Left colon (tissue), 2 donors: ENCODE measurements at regions not wholly inside any gene's neighbourhood (a gene's known extent, or its start where the extent isn't known, plus 50 kb on each side); places are given as distances from the start of the nearest gene placed in this dataset.

Experiments
- ATAC-seq: fragments of 200-7000 bp; cut with Tn5 transposase; one replicate; pipeline ENCODE4 v1.9.1; 2020; ENCODE audit warnings: mild to moderate bottlenecking, moderate library complexity
- DNase-seq, 2 donors: peaks; one replicate each; pipeline ENCODE4 v3.0.0-alpha.2; 2020
- intact Hi-C, 2 donors: fragments of 100-400 bp; cut with DNase I in 1 of 2; cut with micrococcal nuclease in 1 of 2; formaldehyde crosslinking; loops; one replicate each; pipeline versions ENCODE4 v1.11.2 to v1.14.0; 2022; cut with DNase I, micrococcal nuclease
- donor health status: DM: no; HTN: no; CAD: no.
- donor health status: DM: yes; HTN: yes; CAD: no.

DNA sequence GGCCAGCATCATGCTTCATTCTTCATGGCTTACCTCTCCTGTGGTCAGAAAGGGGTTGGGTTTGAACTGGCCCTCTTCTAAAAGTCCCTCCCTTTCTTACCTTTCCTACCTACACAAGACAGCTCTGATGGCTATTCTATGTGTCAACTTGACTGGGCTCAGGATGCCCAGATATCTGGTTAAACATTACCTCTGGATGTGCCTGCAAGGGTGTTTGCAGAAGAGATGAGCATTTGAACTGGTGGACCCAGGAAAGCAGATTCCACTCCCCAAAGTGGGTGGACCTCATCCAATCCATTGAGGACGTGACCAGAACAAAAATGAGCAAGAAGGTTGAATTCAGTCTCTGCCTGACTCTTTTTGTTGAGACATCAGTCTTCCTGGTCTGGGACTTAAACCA lies 79.0 kb upstream of the TCF7L2 start:
- DNase-seq: no peak
- ATAC-seq: no peak
- intact Hi-C loops: no loop called here

DNA sequence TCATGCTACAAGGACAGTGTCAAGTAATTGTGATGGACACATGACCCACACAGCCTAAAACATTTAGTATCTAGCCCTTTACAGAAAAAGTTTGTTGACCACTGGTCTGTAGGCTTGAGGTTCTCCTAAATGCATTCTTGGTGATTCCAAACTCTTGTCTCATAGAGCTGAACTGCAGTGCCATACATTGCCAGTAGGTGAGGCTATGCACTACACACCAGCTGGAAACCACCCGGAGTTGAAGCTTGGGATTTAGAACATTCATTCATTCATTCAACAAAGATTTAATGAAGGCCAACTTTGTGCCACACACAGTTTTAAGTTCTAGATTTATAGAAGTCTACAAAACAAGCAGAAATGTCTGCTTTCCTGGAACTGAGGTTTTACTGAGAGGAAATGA lies 77.3 kb upstream of the TCF7L2 start:
- intact Hi-C loops: no loop called here
- ATAC-seq (no peak), DNase-seq (no peak)

DNA sequence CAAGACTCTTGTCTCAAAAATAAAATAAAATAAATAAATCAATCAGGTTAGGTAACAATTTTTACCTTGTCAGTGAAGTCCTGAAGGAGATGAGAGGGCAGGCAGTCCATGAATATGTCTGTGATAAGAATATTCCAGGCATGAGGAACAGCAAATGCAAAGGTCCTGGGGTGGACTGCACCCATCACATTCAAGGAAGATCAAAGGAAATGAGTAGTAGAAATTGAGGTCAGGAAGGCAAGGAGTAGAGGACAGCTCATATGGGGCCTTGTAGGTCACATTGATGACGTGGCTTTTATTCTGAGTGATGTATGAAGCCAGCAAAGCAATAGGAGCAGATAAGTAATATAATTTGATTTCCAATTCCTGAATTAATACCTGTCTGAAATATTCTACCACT lies 76.5 kb upstream of the TCF7L2 start:
- intact Hi-C loops: no loop called here
- DNase-seq (no peak), ATAC-seq (no peak)

DNA sequence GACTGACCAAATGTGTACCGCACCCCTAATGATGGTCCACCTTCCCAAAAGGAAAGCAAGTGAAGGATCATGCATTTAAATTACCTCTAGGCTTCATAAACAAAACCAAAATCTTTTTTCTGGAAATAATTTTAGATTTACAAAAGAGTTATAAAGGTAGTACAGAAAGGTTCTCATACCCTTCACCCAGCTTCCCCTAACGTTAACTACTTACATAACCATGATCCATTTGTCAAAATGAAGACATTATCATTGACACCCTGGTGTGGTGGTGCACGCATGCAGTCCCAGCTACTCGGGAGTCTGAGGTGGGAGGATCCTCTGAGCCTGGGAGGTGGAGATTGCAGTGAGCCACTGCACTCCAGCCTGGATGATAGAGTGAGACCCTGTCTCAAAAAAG lies 75.1 kb upstream of the TCF7L2 start:
- DNase-seq: no peak
- intact Hi-C loops: no loop called here
- ATAC-seq: no peak

DNA sequence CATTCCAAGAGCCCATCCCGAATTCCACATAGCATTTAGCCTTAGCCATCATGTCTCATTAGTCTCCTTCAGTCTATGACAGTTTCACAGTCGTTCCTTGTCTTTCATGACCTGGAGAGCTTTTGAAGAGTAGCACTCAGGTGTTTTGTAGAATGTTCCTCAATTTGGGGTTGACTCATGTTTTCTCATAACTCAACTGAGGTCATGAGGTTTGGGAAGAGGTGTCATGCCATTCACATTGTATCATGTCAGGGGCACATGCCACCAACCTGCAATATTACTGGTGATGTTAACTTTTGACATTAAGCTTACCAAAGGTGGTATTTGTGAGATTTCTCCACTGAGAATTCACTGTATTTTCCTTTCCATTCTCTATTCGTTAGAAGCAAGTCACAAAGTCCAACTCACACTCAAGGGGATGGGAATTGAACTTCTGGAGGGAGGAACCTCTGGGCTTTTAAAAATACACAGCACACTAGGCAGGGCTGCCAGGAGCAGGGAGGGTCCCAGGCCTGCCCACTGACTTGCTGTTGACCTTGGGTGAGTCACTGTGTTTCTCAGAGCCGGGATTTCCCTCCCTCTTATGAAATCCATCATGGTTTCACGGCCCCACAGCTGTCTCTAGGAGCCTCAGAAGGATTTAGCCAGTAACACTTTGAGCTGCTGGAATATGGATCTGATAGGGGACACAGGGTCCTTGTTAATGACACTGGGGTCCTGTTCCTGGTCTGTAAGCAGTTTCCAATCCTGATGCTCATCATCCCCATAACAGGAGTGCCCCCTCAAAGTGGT lies 74.4 kb upstream of the TCF7L2 start:
- DNase-seq: peak in 1 of 2 donors; percentile 54

DNA sequence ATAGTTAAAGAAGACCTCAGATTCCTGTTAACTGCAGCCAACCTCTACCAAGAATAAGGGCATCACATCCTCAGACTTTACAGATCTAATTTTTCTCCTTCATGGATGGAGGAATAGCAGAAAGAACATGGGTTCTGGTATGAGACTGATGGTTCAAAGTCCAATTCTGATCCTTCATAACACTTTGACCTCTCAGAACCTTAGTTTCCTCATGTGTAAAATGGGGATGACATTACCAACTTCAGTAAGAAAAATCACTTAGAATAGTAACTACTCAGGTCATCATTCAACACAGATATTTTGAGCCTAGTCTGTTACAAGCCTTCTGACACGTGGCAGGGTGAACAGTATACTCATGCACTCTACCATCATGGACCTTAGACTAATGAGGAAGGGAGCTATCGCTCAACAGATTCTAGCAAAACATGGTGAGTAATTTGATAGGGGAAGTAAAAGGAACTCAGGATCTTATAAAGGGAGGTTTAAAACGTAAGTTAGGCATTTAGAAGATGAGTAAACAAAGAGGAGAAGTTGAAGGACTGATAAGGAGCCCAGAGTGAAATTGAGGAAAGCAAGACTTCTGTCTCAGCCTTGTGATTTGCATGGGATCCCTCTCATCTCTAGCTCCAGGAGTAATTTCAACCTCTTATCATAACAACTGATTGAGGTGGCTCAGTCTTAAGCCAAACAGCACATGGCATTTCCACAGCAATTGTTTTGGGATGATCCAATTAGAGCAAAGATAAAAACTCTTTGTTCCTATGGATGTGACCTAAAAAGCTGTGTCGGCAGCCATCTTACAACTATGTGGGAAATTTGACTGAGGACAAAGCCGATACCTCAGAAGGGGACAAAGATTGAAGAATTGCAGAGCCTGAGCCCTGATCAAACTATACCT lies 69.2 kb upstream of the TCF7L2 start:
- ATAC-seq: peak; percentile 91
- intact Hi-C loops: no loop called here
- DNase-seq: no peak

More for the DNA sequence above, 74.4 kb upstream of the TCF7L2 start:
- intact Hi-C loops: no loop called here
- ATAC-seq: peak; percentile 88

DNA sequence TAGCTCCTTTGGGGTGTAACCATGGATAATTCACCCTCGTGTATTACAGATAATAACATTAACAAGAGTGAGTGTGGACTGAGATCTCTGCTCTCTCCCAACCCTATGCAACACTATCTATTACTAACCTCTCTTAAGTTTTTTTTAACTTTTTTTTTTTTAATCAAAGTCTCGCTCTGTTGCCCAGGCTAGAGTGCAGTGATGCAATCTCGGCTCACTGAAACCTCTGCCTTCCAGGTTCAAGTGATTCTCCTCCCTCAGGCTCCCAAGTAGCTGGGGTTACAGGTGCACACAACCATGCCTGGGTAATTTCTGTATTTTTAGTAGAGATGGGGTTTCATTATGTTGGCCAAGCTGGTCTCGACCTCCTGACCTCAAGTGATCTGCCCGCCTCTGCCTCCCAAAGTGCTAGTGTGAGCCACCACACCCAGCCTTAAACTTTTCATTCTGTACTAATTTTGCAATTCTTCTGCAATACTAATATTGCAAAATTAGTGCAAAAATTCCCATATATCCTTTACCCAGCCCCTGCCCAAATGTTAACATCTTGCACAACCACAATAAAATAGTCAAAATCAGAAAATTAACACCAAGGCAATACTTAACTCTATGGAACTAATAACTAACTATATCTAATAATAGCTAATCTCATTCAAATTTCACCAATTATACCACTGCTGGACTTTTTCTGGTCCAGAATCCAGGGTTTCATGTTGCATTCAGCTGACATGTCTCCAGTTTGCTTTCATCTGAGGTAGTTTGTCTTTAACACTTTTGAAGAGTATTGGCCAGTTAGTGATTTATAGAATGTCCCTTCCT lies 66.5 kb upstream of the TCF7L2 start:
- intact Hi-C loops: no loop called here
- ATAC-seq (no peak), DNase-seq (no peak)

DNA sequence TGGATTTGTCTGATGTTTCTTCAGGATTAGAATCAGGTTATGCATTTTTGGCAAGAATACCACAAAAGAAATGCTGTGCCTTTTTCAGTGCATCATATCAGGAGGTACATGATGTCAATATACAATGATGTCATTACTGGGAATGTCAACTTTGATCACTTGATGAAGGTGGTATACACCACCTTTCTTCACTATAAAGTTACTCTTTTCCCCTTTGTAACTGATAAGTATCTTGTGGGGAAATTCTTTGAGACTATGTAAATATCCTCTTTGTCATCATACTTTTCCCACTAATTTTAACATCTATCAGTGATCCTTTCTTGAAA lies 65.9 kb upstream of the TCF7L2 start:
- no peak for ATAC-seq
- no peak for DNase-seq
- intact Hi-C loops: no loop called here

DNA sequence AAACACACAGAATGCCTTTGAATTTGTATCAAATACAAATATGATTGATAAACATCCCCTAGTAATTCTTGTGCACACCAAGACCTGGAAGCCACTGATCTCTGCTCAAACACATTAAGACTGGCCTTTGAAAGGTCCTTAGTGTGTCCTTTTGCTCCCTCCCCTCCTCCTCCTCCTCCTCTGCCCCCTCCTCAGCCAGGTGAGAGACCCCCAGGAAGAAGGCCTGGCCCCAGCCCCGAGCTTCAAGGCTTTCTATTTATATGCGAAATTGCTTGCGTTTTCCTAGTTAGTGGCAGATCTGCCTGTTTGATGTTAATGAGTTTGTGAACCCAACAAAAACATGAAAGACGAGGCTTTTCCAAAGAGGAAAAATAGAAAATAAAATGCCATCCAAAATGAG lies 63.6 kb upstream of the TCF7L2 start:
- intact Hi-C loops: no loop called here
- DNase-seq (no peak), ATAC-seq (no peak)

DNA sequence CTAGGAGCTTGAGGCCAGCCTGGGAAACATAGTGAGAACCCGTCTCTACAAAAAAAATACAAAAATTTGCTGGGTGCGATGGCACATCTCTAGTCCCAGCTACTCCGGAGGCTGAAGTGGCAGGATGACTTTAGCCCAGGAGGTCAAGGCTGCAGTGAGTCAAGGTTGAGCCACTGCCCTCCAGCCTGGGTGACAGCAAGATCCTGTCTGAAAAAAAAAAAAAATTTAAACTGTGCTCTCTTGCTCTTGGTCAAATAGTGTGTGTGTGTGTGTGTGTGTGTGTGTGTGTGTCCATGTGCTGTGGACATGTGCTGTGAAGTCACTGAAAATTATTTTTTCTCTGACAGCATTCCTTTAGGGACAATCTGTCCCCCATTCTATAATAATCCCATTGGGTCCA lies 62.1 kb upstream of the TCF7L2 start:
- ATAC-seq (no peak), DNase-seq (no peak)
- intact Hi-C loops: no loop called here

DNA sequence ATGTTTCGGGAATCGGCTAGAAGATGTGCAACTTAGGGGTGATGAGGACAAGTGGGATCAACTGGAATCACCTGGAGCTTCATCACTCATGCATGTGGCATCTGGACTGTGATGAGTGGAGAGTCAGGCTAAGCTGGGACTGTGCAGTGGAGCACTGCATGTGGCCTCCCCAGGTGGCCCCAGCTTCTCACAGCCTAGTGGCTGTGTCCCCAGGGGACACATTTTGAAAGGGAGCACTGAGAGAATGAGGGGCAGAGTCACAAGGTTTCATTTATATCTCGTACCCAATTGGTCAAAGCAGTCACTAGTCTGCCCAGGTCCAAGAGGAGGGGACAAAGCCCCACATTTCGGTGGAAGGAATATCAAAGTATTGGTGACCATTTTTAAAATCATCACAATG lies 54.8 kb upstream of the TCF7L2 start:
- ATAC-seq (no peak), DNase-seq (no peak)
- intact Hi-C loops: no loop called here

DNA sequence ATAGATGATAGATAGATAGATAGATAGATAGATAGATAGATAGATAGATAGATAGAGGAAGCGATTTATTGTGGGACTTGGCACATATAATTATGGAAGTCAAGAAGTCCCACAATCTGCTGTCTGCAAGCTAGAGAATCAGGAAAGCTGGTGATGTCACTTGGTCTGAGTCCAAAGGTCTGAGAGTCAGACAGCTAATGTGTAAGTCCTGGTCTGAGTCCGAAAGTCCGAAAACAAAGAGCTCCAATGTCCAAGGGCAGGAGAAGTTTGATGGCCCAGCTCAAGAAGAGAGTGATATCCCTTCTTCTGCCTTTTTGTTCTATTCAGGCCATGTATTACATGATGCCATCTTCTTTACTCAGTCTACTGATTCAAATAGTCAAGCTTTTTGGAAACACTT lies 53.8 kb upstream of the TCF7L2 start:
- ATAC-seq (peak; percentile 44), DNase-seq (no peak)
- intact Hi-C loops: no loop called here

DNA sequence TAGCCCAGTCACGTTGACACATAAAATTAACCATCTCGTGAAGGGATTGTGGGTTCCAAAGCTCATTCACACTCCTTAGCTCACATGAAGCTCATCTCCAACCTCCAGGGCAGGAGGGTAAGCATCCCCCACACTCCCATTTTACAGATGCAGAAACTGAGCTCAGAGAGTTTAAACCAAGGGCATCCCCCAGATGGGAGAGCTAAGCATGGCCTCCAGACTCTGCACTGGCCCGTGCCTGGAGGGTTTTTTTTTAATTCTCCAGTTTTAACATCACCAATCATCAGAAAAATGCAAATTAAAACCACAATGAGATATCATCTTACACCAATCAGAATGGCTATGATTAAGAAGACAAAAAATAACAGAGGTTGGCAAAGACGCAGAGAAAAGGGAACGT lies 53.3 kb upstream of the TCF7L2 start:
- no peak for DNase-seq
- no peak for ATAC-seq
- intact Hi-C loops: no loop called here

DNA sequence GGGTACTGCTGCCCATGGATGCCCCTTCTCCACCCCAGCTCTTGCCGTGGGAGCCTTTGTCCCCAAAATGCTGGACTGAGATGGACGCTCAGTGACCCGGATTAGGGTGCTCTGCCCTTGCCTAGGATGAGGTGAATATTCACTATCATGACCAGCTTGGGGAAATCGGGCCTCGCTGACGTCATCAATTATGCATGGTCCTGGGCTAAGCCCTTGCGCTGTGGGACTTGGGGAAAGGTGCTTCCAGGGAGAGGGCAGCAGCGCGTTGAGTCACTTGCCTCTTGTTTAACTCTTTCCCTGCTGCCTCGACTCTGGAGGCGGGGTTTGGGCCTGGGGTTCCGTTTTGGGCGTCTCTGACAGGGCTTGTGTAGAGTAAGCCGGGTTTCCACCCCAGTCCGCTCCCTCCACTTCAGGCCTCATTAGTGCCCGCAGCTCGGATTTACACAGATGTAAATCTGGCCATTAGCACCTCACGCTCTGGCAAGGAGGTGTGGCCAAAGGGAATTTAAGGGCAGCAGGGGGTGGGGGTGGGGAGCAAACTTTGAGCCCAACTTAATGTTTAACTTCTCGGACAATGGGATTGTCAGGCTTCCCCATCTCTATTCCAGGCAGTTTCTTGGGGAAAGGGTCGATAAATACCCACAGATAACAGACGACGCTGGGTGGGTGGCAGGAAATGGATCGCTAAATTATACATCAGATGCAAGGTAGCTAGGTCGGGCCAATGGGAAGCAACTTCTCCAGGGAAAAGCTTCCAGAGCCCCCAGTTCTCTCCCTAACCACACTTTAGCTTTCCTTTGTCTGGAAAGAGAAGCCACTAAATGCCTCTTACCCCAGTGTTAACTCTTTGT lies 51.3 kb upstream of the TCF7L2 start:
- ATAC-seq (peak; percentile 86), DNase-seq (peak; percentile 66 to 79)
- intact Hi-C loops: no loop called here

DNA sequence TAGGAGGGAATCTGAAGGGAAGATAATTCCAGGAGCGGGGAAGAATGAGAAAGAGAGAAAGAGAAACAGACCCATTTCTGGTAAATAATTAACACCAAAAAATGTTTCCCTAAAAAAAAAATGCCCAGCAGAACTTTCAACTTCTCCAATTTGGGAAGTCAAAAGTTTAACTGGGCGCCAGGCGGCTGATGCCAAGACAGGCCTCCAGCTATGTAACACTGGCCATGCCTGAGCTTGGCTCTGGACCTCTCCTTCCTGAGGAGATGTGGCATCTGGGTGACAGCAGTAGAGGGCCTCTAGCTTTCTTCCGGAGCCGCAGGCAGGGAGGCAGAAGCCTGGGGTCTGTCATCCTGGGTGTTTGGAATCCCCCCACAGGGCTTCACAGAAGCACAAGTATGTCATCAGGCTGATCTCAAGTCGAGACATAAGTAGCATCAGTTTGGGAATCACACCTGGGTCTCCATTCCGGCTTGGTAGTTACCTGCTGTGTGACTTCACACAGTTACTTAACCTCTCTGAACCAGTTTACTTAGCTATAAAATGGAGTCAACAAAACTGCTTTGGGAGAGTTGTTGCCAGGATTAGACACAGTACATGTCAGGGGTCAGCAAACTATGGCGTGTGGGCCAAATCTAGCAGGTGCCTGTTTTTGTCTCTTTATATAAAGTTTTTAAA lies 50.5 kb upstream of the TCF7L2 start:
- DNase-seq (peak in 1 of 2 donors; percentile 23), ATAC-seq (peak; percentile 20)
- intact Hi-C loops: no loop called here
